HG03521 (cell line): ENCODE measurements at regions not wholly inside any gene's neighbourhood (a gene's known extent, or its start where the extent isn't known, plus 50 kb on each side); places are given as distances from the start of the nearest gene placed in this dataset.
"Not testable (repeated sequence)": the region's sequence is repeated elsewhere in the genome, so short reads cannot be mapped to it uniquely, and the experiment has no call there.

Experiments
- ATAC-seq: cut with Tn5 transposase; IDR thresholded peaks from one replicate; pipeline ENCODE4 v1.9.1; 2021; ENCODE audit warnings: mild to moderate bottlenecking, moderate library complexity; ENCODE audit not compliant: unreplicated experiment

DNA sequence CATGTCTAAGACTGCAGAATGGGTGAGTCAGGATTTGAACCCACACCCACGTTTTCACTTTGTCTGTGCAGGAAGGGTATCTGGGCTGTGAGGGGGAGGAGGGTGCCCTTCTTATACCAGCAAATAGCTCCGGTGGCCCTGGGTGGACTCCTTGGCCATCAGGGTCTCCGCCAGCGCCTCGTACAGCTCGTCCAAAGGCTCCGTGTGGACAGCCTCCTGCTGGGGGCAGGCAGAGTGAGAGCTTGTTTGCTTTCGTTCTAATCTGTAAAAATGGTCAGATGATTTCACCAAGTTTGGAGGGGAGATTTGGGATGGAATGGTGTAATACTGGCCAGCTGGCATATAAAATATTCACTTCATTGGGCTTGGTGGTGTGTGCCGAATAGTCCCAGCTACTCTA is 111.7 kb upstream of the CCZ1B start:
- ATAC-seq, result not testable (repeated sequence)

DNA sequence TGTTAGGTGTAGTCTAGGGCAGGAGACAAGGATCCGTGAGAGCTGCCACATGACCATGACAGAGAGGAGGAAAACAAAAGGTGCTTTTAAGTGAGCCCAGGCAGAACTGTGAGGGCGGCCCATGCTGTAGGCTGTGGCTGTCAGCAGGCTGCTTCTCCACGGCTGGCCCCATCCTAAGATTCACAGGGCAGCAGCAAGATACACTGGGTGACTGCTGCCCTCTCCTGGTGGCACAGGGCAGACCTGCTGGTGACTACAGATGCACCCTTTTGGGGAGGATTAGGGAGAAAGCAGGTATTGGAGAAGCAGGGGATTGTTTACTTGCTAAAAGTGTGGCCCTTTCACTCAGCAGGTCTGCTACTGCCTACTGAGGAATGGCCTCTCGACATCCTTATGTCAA is 112.2 kb upstream of the CCZ1B start:
- ATAC-seq, result not testable (repeated sequence)

- ATAC-seq, result not testable (repeated sequence)
Measured at GRCh38 chr7:6939126-6939525, 113.1 kb upstream of the CCZ1B start.

DNA sequence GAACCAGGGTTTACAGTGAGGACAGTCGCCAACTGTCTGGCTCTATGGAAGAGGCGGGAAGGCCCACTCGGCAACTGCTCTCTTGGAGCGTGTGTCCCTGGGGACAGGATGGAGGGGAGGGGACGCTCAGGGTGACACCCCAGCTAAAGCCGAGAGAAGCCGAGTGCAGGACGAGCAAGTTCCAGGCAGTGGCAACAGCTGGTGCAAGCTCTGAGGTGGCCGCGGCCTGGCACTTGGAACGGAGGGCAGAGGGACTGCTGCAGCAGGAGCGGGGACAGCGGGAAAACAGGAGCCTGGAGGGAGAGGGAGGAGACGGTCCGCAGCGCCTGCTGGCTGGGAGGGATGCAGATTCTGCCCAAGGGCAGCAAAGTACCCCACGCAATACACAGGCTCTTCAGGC is 113.8 kb upstream of the CCZ1B start:
- ATAC-seq, result not testable (repeated sequence)

DNA sequence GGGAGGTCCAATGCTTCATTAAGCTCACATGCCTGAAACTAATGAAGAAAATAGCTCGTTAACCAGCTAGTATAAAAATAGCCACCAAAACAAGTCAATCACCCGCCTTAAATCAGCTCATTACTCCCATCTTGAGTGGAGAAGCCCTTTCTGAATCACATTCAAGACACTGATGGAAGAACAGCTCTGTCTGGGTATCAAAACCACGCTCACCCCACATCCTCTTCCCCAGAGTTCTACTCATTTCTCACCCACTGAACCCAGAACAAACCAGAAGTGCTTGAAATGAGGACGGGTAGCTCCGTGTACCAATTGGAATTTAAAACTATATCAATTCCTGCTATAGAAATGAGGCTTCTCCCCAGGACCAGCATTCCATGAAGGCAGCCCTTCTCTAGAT is 120.8 kb upstream of the CCZ1B start:
- ATAC-seq, result not testable (repeated sequence)

DNA sequence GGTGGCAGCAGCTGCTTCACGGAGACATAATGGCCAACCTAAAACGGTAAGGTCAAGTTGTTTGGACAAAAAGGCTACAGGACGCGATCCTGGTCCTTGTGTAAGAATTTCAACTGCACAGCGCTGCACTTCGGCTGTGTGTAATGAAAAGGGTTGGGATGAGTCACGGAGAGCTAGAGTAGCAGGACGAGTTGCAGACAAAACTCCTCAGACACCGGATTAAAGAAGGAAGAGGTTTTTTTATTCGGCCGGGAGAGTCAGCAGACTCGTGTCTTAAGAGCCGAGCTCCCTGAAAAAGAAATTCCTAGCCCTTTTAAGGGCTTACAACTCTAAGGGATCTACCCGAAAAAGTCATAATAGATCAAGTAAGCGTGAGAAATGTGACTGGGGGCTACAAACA is 124.2 kb upstream of the CCZ1B start:
- not testable (repeated sequence) for ATAC-seq

DNA sequence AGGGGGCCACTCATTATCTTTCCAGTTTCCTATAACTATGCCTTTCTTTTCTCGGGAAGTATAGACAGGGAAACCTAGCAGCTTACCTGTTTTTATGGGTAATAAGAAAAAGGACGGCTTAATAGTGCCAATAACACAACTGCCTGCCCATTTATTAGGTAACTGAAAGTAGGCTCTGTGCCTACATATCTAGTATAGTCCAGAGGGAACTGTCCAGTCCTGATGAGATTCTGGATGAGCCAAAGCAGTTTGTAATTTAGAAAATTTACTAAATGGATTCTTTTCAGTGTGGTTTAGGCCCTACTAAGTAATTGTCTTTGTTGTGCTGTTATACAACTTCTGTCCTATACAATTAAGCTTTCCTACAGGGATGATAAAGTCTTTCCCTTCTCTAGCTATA is 125.5 kb upstream of the CCZ1B start:
- not testable (repeated sequence) for ATAC-seq

- ATAC-seq, result not testable (repeated sequence)
Measured at GRCh38 chr7:6953138-6953797, 127.2 kb upstream of the CCZ1B start.

- not testable (repeated sequence) for ATAC-seq
Measured at GRCh38 chr7:6953798-6954181, 127.7 kb upstream of the CCZ1B start.

DNA sequence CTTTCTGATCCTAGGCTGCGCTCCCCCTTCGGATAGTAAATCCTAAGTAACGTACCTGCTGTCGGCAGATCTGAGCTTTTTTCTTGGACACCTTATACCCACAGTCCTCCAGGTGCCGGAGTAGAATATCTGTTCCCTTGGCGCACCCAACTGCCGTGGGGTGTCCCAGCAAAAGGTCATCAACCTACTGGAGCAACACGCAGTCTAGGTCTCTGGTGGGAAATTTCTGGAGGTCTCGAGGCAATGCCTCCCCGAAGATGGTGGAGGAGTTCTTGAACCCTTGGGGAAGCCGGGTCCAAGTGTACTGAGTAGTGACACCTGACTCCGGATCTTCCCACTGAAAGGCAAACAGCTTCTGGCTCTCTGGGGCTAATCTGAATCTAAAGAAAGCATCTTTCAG is 129.3 kb upstream of the CCZ1B start:
- not testable (repeated sequence) for ATAC-seq

DNA sequence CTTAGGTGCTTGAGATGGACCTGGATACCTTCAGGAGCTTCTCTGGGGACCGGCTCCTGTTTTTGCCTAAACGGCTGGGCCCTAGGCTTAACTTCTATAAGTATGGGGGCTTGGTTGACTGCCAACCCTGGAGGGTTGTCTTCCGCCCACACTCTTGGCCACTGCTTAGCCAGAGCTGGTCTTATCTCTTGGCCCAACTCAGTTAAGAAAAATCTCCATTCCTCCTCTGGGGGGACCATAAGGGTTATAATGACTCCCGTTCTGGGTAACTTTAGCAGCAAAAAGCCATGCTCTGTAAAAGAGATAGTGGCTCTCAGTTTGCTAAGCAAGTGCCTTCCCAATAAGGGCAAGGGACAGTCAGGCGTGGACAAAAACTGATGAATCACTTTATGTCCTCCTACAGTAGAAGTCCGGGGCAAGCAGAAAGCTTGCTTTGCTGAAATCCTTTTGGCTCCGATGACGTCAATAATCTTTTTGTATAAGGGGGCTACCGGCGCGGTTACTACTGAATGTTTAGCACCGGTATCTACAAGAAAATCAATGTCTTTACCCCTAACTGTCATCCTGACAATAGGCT is 130.0 kb upstream of the CCZ1B start:
- not testable (repeated sequence) for ATAC-seq

DNA sequence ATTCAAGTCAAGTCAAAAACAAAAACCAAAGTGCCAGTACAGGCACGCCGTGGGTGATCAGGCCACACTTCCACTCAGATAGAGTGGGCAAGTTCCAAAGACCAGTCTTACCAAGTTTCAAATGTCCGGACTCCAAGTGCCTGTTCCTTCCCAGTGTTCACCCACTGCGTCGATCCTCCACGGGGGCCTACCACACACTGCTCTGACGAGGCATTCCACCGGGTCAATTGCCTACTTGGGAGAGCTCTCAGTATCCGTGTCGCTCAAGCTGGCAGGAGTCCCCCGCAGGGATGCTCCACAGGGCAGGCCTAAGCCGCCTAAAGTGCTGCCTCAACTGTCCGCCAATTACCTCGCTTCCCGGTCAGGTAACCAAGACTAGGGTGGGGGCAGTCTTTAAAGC is 132.3 kb upstream of the CCZ1B start:
- ATAC-seq, result not testable (repeated sequence)

DNA sequence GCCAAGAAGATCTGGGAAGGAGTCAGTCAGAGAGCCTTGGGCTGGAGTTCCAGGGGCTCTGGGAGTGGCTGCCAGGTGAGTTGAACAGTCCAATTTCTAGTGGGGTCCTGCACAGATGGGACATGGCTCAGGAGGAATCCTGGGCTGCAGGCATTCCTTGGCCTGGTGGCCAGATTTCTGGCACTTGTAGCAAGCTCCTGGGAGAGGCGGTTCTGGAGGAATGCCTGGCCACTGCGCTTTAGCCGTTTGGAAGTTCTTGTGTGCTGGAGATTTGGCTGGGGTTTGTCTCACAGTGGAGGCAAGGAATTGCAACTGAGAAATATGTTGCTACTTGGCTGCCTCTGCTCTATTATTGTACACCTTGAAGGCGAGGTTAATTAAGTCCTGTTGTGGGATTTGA is 133.9 kb upstream of the CCZ1B start:
- ATAC-seq, result not testable (repeated sequence)

GRCh38 chr7:6962871-6963270 is 136.8 kb upstream of the CCZ1B start:
- ATAC-seq, result not testable (repeated sequence)

DNA sequence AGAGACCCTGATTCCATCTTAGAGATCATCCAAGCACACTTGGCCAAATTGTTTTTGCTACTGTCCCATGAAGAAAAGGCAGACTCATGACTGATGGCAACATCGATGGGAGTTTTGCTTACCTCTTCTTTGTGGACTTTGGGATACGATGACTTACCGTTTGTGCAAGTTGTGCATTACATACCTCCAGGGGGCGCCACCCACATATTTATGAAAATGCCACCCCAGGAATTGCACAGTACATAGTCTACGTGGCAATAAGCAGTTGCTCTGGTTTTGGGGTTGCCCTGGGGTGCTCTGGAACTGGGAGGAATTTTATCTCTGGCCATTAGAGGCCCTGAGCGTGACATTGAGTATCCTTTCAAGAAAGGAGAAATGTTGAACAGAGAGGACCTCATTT is 139.0 kb upstream of the CCZ1B start:
- ATAC-seq, result not testable (repeated sequence)

- ATAC-seq, result not testable (repeated sequence)
Measured at GRCh38 chr7:6970180-6970579, 144.1 kb upstream of the CCZ1B start.

DNA sequence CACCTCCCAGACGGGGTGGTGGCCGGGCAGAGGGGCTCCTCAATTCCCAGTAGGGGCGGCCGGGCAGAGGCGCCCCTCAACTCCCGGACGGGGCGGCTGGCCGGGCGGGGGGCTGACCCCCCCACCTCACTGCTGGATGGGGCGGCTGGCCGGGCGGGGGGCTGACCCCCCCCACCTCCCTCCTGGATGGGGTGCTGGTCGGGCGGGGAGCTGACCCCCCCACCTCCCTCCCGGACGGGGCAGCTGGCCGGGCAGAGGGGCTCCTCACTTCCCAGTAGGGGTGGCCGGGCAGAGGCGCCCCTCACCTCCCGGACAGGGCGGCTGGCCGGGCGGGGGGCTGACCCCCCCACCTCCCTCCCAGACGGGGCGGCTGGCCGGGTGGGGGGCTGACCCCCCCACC is 148.8 kb upstream of the CCZ1B start:
- not testable (repeated sequence) for ATAC-seq

DNA sequence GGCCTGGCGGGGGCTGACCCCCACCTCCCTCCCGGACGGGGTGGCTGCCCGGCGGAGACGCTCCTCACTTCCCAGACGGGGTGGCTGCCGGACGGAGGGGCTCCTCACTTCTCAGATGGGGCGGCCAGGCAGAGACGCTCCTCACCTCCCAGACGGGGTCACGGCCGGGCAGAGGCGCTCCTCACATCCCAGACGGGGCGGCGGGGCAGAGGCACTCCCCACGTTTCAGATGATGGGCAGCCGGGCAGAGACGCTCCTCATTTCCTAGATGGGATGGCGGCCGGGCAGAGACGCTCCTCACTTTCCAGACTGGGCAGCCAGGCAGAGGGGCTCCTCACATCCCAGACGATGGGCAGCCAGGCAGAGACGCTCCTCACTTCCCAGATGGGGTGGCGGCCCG is 149.3 kb upstream of the CCZ1B start:
- not testable (repeated sequence) for ATAC-seq

DNA sequence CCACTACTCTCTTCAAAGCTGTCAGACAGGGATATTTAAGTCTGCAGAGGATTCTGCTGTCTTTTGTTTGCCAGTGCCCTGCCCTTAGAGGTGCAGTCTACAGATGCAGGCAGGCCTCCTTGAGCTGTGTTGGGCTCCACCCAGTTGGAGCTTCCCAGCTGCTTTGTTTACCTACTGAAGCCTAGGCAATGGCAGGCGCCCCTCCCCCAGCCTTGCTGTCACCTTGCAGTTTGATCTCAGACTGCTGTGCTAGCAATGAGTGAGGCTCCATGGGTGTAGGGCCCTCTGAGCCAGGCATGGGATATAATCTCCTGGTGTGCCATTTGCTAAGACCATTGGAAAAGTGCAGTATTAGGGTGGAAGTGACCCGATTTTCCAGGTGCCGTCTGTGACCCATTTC is 151.3 kb upstream of the CCZ1B start:
- not testable (repeated sequence) for ATAC-seq

GRCh38 chr7:6978326-6978725 is 152.3 kb upstream of the CCZ1B start:
- not testable (repeated sequence) for ATAC-seq

DNA sequence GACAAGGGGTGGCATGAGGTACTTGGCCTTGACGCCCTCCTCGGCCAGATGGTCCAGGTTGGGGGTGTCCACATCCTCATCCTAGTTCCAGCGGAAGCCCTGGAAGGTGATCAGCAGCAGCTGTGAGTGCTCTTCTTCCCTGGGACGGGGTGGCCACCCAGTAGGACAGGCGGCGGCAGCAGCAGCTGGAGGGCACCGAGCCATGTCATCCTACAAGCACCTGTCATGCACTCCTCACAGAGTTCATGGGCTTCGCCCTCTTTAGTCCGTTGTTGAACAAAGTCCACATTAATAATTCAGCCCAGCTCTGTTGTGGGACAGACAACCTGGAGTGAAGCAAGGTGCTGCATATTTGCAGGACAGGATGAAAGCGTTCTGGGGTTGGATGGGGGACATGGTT is 153.4 kb upstream of the CCZ1B start:
- not testable (repeated sequence) for ATAC-seq

GRCh38 chr7:6982375-6982774 is 156.3 kb upstream of the CCZ1B start:
- not testable (repeated sequence) for ATAC-seq

DNA sequence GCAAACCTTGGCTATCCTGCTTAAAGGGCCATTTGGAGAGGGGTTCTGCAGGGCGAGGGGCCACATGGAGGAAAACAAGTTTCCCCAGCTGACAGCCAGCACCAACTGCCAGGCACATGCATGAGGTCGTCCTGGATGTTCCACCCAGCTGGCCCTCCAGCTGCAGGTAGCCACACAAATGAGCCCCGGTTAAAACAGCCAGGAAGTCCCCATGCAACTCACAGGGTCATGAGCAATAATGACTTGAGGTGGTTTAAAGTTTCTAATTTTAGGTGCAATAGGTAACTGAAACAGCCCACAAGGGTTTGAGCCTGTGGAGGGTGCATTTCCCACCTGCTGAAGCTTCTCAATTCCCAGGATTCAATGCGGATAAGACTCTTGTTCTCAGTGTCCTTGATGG is 160.8 kb upstream of the CCZ1B start:
- not testable (repeated sequence) for ATAC-seq
